RWPE2 (cell line): ENCODE measurements at regions not wholly inside any gene's neighbourhood (a gene's known extent, or its start where the extent isn't known, plus 50 kb on each side); places are given as distances from the start of the nearest gene placed in this dataset.
A peak's percentile ranks its signal among the peaks of the same experiment; 100 is the strongest.

Experiments used
- ATAC-seq: fragments of 200-7000 bp; cut with Tn5 transposase; 3 replicates; pipeline ENCODE4 v1.9.1; 2021; ENCODE audit warnings: low read depth
- DNase-seq: peaks from one replicate; pipeline ENCODE4 v3.0.0-alpha.2; 2020; ENCODE audit warnings: low spot score
- H3K27ac ChIP-seq: fragments of 450-650 bp; 2 replicates; pipeline ENCODE4 v1.5.1; 2017; ENCODE audit warnings: mild to moderate bottlenecking; ENCODE audit not compliant: poor library complexity, severe bottlenecking
- H3K27me3 ChIP-seq: fragments of 250-450 bp; sonication (Bioruptor Pico); 2 replicates; pipeline ENCODE4 v1.5.1; 2021; ENCODE audit warnings: mild to moderate bottlenecking, moderate library complexity; ENCODE audit not compliant: insufficient read depth, poor library complexity, severe bottlenecking
- H3K36me3 ChIP-seq: fragments of 250-450 bp; sonication (Bioruptor Pico); 2 replicates; pipeline ENCODE4 v1.5.1; 2020; ENCODE audit warnings: low read depth, mild to moderate bottlenecking, moderate library complexity
- H3K4me1 ChIP-seq: fragments of 250-450 bp; sonication (Bioruptor Pico); 2 replicates; pipeline ENCODE4 v1.5.1; 2021; ENCODE audit warnings: mild to moderate bottlenecking, moderate library complexity; ENCODE audit not compliant: insufficient read depth, poor library complexity, severe bottlenecking
- H3K4me3 ChIP-seq: fragments of 250-450 bp; sonication (Bioruptor Pico); 2 replicates; pipeline ENCODE4 v1.5.1; 2021; ENCODE audit warnings: mild to moderate bottlenecking, moderate library complexity; ENCODE audit not compliant: severe bottlenecking
- H3K9me3 ChIP-seq: fragments of 250-450 bp; sonication (Bioruptor Pico); 2 replicates; pipeline ENCODE4 v1.5.1; 2021; ENCODE audit warnings: mild to moderate bottlenecking, moderate library complexity; ENCODE audit not compliant: severe bottlenecking
- TF ChIP-seq, protein P1 (sequence below): fragments of 450-650 bp; IDR thresholded peaks from one replicate; pipeline ENCODE4 v1.5.1; 2017; ENCODE audit warnings: mild to moderate bottlenecking, moderate library complexity; ENCODE audit not compliant: poor library complexity, severe bottlenecking

DNA sequence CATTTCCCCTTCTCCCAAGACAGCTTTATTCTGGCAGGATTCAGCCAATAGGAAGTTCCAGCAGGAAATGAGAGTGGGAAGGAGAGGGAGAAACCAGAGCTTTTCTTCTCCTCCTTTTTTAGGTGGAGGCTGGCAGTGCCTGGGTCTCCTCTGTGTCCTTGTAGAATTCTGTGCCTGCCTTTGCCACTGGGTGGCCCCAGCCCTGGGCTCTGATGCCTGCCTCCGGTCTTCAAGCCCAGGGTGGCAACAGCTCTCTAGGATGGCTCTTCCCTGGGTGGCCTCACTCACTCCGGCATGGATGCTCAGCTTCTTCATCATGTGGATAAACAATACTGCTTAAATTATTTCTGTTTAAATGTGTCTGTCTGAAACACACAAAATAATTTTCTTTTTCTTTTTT is 694.8 kb downstream of the SEMA5A start:
- DNase-seq (no peak), ATAC-seq (no peak; the same call in 2 of the 3 replicates)
- H3K9me3 ChIP-seq: no peaks in the 10 kb centered on the region

DNA sequence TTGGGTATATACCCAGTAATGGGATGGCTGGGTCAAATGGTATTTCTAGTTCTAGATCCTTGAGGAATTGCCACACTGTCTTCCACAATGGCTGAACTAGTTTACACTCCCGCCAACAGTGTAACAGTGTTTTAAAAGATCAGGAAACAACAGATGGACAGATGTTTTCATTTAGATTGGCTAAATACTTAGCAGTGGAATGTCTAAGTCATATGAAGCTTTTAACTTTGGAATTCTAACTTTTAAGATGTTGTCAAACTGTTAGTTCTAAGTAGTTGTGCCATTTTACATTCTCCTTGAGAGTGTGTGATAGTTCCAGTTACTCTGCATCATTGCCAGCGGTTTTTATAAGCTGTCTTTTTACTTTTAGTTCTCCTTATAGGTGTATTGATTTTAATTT is 688.8 kb downstream of the SEMA5A start:
- no peak for ATAC-seq
- no peak overlapping the region for H3K27ac ChIP-seq
- no peak for DNase-seq
- H3K9me3 ChIP-seq: no peaks in the 10 kb centered on the region
- no peaks in the 10 kb centered on the region for H3K4me1 ChIP-seq
- H3K27me3 ChIP-seq: no peaks in the 10 kb centered on the region
- no peak overlapping the region for H3K4me3 ChIP-seq
- H3K36me3 ChIP-seq: no peaks in the 10 kb centered on the region
- TF ChIP-seq, protein P1, sequence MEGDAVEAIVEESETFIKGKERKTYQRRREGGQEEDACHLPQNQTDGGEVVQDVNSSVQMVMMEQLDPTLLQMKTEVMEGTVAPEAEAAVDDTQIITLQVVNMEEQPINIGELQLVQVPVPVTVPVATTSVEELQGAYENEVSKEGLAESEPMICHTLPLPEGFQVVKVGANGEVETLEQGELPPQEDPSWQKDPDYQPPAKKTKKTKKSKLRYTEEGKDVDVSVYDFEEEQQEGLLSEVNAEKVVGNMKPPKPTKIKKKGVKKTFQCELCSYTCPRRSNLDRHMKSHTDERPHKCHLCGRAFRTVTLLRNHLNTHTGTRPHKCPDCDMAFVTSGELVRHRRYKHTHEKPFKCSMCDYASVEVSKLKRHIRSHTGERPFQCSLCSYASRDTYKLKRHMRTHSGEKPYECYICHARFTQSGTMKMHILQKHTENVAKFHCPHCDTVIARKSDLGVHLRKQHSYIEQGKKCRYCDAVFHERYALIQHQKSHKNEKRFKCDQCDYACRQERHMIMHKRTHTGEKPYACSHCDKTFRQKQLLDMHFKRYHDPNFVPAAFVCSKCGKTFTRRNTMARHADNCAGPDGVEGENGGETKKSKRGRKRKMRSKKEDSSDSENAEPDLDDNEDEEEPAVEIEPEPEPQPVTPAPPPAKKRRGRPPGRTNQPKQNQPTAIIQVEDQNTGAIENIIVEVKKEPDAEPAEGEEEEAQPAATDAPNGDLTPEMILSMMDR: no peak

More for the DNA sequence above, 694.8 kb downstream of the SEMA5A start:
- Histone ChIP-seq H3K27me3 (no peaks in the 10 kb centered on the region), H3K27ac (no peak overlapping the region), H3K36me3 (no peaks in the 10 kb centered on the region), H3K4me3 (no peak overlapping the region), H3K4me1 (peaks cover 5% of the 10 kb centered on the region)
- TF ChIP-seq, protein P1: peak; percentile 18

DNA sequence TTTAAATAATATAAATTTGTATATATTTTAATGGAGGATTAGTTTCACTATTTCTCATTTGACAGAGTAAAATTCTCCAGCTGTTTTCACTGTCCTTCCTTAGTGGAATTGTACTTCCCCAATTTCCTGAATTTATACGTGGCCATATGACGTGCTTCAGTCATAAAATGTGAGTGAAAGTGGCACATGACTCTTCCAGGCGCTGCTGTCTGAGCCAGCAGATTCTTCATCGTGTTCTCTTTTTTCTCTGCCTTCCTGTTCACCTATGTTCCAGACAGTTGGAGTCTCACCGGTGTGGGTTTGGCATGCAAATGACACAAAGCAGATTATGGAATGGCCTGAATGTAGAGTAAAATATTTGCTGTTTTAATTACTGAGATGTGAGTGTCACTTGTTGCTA is 684.1 kb downstream of the SEMA5A start:
- Histone ChIP-seq H3K4me3 (no peak overlapping the region), H3K27ac (no peak overlapping the region), H3K27me3 (no peaks in the 10 kb centered on the region), H3K9me3 (no peaks in the 10 kb centered on the region), H3K4me1 (no peaks in the 10 kb centered on the region), H3K36me3 (no peaks in the 10 kb centered on the region)
- ATAC-seq (peak; percentile 56; the same call in 2 of the 3 replicates), DNase-seq (no peak)
- TF ChIP-seq, protein P1: no peak

DNA sequence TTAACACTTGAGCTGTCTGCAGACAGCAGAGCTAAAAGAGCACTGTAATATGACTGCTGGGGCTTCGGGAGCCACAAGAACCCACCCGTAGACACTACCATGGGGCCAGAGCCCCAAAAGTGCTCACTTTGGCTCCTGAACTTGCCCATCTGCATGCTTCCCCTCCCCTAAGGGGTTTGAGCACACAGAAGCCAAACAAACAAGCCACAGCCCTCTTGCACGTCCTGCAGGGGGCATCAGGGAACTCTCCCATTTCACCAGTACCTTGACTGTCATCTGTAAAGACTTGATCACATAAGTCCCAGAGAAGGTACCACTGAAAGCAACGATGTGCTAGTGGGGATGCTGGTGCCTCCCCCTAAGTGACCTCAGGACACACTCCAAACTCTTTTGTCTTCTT is 681.8 kb downstream of the SEMA5A start:
- H3K9me3 ChIP-seq: no peaks in the 10 kb centered on the region
- TF ChIP-seq, protein P1: peak; percentile 67
- H3K4me1 ChIP-seq: no peaks in the 10 kb centered on the region
- peak; percentile 73 for ATAC-seq
- no peaks in the 10 kb centered on the region for H3K36me3 ChIP-seq
- no peak for DNase-seq
- H3K27me3 ChIP-seq: no peaks in the 10 kb centered on the region
- H3K27ac ChIP-seq: no peak overlapping the region
- no peak overlapping the region for H3K4me3 ChIP-seq

DNA sequence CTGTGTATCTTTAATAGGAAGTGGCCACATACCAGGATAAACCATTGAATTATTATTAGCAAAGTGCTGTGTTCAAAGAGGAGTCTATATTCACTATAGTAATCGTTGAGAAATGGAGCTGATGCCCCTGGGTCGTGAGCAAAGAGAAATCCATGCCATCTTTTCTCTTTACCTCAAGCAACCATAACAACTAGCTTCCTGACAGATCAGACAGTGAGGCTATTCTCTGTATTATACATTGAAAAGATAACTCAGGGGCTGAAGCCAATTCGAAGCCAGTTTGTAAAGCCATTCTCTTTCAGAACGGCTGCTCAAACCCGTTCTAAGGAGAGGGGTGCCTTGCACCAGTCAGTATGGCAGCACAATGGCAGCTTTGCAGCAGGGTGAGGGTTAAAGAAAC is 680.6 kb downstream of the SEMA5A start:
- DNase-seq: no peak
- H3K9me3 ChIP-seq: no peaks in the 10 kb centered on the region
- H3K27me3 ChIP-seq: no peaks in the 10 kb centered on the region
- no peaks in the 10 kb centered on the region for H3K4me1 ChIP-seq
- no peak overlapping the region for H3K4me3 ChIP-seq
- ATAC-seq: no peak
- TF ChIP-seq, protein P1: no peak
- no peak overlapping the region for H3K27ac ChIP-seq
- no peaks in the 10 kb centered on the region for H3K36me3 ChIP-seq
